ENCODE measurements at regions not wholly inside any gene's neighbourhood (a gene's known extent, or its start where the extent isn't known, plus 50 kb on each side); places are given as distances from the start of the nearest gene placed in this dataset.
A peak's percentile ranks its signal among the peaks of the same experiment; 100 is the strongest.

GRCh38 chr10:10516346-10517130 lies 501.1 kb upstream of the CELF2 start:
- no peak for TF ChIP-seq CTCF (IDR thresholded peaks at IDR 0.05; ENCODE audit: borderline replicate concordance, control extremely low read depth, extremely low read depth, insufficient read depth, missing control alignments)
- DNase-seq (ENCODE audit: low spot score), result no peak
- in situ Hi-C loops (cut with MboI; ENCODE audit: low sequenced_read_pairs, unreplicated experiment), result no loop called here

- in situ Hi-C loops (cut with MboI; ENCODE audit: low sequenced_read_pairs, unreplicated experiment), result no loop called here
- no peak for DNase-seq (ENCODE audit: low spot score)
- TF ChIP-seq CTCF (IDR thresholded peaks at IDR 0.05; ENCODE audit: borderline replicate concordance, control extremely low read depth, extremely low read depth, insufficient read depth, missing control alignments), result no peak
These were observed 499.8 kb upstream of the CELF2 start for GRCh38 chr10:10517866-10518265.

GRCh38 chr10:10519674-10520073 lies 498.0 kb upstream of the CELF2 start:
- no peak for DNase-seq (ENCODE audit: low spot score)
- in situ Hi-C loops (cut with MboI; ENCODE audit: low sequenced_read_pairs, unreplicated experiment), result no loop called here
- TF ChIP-seq CTCF (IDR thresholded peaks at IDR 0.05; ENCODE audit: borderline replicate concordance, control extremely low read depth, extremely low read depth, insufficient read depth, missing control alignments), result no peak

GRCh38 chr10:10520491-10521385 lies 496.9 kb upstream of the CELF2 start:
- TF ChIP-seq CTCF (IDR thresholded peaks at IDR 0.05; ENCODE audit: borderline replicate concordance, control extremely low read depth, extremely low read depth, insufficient read depth, missing control alignments), result no peak
- in situ Hi-C loops (cut with MboI; ENCODE audit: low sequenced_read_pairs, unreplicated experiment), result no loop called here
- DNase-seq (ENCODE audit: low spot score), result peak; percentile 51

GRCh38 chr10:10526846-10527245 lies 490.8 kb upstream of the CELF2 start:
- no peak for TF ChIP-seq CTCF (IDR thresholded peaks at IDR 0.05; ENCODE audit: borderline replicate concordance, control extremely low read depth, extremely low read depth, insufficient read depth, missing control alignments)
- in situ Hi-C loops (cut with MboI; ENCODE audit: low sequenced_read_pairs, unreplicated experiment), result no loop called here
- DNase-seq (ENCODE audit: low spot score), result no peak

- no peak for TF ChIP-seq CTCF (IDR thresholded peaks at IDR 0.05; ENCODE audit: borderline replicate concordance, control extremely low read depth, extremely low read depth, insufficient read depth, missing control alignments)
- no peak for DNase-seq (ENCODE audit: low spot score)
- in situ Hi-C loops (cut with MboI; ENCODE audit: low sequenced_read_pairs, unreplicated experiment), result no loop called here
These were observed 489.7 kb upstream of the CELF2 start for GRCh38 chr10:10527861-10528562.
